Fibroblast of mammary gland (primary cell): ENCODE measurements at regions not wholly inside any gene's neighbourhood (a gene's known extent, or its start where the extent isn't known, plus 50 kb on each side); places are given as distances from the start of the nearest gene placed in this dataset.

Experiments used
- DNase-seq: peaks from one replicate; pipeline ENCODE4 v3.0.0-alpha.2; 2010; ENCODE audit warnings: low read depth
- H3K4me3 ChIP-seq: 2 replicates; pipeline ENCODE4 v1.5.1; 2011; ENCODE audit warnings: low read depth, mild to moderate bottlenecking, low read length, moderate library complexity; ENCODE audit not compliant: control insufficient read depth
- TF ChIP-seq, protein P1 (sequence below): conservative IDR thresholded peaks from 2 replicates; pipeline ENCODE4 v1.5.1; 2011; ENCODE audit warnings: low read depth, low read length, inconsistent platforms; ENCODE audit not compliant: control insufficient read depth, insufficient read depth

DNA sequence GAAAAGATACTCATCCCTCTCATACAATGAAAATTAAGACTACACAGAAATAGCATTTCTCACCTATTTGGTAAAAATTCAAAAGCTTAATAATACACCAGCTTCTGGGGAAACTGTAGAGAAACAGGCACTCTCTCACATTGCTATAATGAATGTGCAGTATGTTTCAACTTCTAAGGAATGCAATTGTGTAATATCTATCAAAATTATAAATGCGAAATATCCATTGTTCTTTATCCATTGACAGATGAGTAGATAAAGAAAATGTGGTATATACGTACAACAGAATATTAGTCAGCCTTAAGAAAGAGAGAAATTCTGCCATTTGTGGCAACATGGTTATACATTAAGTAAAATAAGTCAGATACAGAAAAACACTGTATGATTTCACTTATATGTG lies 101.4 kb upstream of the OR9G4 start:
- no peak for DNase-seq
- no peak overlapping the region for H3K4me3 ChIP-seq
- TF ChIP-seq, protein P1, sequence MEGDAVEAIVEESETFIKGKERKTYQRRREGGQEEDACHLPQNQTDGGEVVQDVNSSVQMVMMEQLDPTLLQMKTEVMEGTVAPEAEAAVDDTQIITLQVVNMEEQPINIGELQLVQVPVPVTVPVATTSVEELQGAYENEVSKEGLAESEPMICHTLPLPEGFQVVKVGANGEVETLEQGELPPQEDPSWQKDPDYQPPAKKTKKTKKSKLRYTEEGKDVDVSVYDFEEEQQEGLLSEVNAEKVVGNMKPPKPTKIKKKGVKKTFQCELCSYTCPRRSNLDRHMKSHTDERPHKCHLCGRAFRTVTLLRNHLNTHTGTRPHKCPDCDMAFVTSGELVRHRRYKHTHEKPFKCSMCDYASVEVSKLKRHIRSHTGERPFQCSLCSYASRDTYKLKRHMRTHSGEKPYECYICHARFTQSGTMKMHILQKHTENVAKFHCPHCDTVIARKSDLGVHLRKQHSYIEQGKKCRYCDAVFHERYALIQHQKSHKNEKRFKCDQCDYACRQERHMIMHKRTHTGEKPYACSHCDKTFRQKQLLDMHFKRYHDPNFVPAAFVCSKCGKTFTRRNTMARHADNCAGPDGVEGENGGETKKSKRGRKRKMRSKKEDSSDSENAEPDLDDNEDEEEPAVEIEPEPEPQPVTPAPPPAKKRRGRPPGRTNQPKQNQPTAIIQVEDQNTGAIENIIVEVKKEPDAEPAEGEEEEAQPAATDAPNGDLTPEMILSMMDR = no peak

DNA sequence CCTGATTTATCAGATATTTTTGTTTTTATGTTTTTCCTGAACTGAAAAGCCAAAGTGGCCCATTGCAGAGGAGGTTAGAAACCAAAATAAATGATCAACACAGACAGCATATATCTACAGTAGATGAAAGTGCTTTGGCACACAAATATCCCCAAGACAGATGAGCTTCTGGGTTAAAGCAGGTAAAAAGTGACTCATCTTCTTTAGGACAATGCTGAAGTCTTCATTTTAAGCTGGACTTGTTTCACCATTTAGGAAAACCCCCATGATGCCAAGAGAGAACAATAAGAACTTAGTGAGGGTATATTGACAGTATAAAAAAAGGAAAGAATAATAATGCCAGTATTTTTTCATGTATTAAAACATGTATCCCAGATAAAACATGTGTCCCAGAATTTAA lies 100.8 kb upstream of the OR9G4 start:
- DNase-seq = no peak
- TF ChIP-seq, protein P1 = no peak
- no peak overlapping the region for H3K4me3 ChIP-seq

DNA sequence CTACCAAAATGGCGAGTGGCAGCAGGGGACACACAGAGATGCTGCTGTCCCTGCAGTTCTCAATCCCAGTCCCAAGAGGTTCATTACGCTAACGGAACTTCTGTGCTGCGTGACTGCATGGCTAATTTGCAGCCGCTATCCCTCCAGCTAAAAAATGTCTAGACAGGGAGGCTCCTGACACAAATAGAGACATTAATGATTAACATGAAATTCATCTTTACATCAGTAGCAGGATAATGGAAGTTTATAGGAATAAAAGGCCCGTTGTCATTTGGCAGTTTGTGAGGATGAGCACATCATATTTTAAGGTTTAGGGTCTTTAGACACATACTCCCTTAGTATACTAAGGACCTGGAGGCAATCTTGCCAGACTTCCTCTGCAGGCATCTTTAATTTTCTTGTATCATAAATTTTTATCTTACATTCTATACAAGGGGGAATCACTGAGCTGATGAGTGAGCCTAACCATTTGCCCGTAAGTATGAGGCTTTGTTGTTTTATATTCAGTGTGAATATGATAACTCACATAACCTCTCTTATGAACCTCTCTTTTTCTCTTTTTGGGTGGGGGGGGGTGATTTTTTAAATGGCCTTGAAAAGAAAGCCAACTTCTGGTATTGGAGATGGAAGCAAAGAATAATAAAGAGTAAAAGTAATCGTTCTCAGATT lies 99.8 kb upstream of the OR9G4 start:
- TF ChIP-seq, protein P1 = no peak
- H3K4me3 ChIP-seq = no peak overlapping the region
- DNase-seq = no peak

DNA sequence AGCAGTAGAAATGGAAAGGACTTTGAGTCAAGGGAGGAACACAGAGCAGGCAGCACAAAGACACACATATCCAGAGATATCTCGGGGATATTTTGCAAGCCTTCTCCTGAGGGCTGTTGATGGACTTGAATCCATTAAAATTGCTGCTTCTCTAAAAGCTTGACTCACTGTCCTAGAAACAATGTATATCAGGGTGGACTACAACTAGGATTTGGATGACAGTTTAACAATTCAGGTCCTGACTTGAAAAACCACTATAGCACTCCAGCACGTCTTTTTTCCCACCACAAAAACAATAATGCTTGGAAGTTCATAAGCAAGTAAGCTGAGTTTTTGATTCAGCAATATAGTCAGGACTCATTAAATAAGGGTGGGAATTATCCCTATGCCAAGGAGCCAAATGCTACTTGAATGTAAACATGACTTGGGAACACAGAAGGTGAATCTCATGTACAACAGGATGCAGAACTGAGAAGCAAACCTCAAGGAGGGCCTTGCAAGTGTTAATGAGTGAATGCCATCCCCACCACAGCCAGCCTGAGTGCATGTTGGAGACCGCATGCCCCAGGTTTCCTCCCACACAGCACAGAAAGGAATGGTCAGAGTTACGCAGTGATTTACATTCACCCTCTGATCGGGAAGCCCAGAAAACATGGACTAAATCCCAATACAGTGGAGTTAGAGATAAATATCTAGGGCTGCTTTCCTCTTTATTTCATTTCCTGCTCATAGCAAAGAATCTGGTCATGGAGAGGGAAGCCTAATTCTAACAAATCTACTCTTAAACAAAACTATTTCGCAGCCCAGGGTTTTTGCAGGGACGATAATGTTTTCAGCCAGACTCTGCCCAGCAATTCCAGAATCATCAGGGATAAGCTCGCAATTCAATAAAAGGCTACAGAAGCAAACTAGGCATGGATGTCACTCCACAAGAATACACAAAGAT lies 98.4 kb upstream of the OR9G4 start:
- TF ChIP-seq, protein P1 = no peak
- no peak for DNase-seq
- H3K4me3 ChIP-seq = no peak overlapping the region

DNA sequence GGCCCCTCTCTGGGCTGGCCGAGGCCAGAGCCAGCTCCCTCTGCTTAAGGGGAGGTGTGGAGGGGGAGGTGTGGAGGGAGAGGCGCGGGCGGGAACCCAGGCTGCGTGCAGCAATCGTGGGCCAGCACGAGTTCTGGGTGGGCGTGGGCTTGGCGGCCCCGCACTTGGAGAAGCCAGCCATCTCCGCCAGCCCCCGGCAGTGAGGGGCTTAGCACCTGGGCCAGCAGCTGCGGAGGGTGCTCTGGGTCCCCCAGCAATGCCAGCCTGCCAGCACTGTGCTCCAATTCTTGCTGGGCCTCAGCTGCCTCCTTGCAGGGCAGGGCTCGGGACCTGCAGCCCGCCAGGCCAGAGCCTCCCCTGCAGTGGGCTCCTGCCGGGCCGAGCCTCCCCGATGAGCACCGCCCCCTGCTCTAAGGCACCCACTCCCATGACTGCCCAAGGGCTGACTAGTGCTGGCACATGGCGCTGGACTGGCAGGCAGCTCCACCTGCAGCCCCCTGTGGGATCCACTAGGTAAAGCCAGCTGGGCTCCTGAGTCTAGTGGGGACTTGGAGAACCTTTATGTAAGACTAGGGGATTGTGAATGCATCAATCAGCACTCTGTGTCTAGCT lies 96.7 kb upstream of the OR9G4 start:
- TF ChIP-seq, protein P1 = no peak
- DNase-seq = no peak
- no peak overlapping the region for H3K4me3 ChIP-seq

DNA sequence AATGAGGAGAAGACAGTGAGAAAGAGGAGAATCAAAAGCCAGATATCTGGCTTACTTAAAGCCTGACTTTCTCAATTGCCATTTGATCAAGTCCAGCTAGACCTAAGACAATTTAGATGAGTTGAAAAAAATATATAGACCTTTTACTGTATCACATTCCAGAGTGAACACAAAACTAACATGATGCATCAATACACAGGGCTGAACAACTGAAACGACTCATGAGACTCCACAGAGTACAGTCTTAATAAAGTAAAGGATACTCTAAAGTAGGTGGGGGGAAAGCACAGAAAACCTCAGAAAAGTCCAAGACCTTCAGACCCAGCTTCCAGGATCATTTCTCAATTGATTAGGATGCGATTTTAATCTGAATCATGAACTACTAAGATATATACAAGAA lies 95.3 kb upstream of the OR9G4 start:
- H3K4me3 ChIP-seq = no peak overlapping the region
- DNase-seq = no peak
- TF ChIP-seq, protein P1 = no peak
